ENCODE measurements at regions not wholly inside any gene's neighbourhood (a gene's known extent, or its start where the extent isn't known, plus 50 kb on each side); places are given as distances from the start of the nearest gene placed in this dataset.

GRCh38 chr4:38354421-38354820 is 309.6 kb upstream of the KLF3 start:
- WGBS, 2 donors, result 91 to 97% methylated on average over 1 of the region's 1 CpG
- H3K27ac ChIP-seq, result no peak overlapping the region
- no peaks in the 10 kb centered on the region for H3K36me3 ChIP-seq
- H3K9me3 ChIP-seq, result peaks cover 0 to 34% (median 7%) of the 10 kb centered on the region in 11 donors
- no peaks in the 10 kb centered on the region for H3K27me3 ChIP-seq
- no peak overlapping the region for H3K4me3 ChIP-seq
- no peaks in the 10 kb centered on the region for H3K4me1 ChIP-seq
- intact Hi-C loops (cut with DNase I), result no loop called here
- TF ChIP-seq CTCF (IDR thresholded peaks at IDR 0.05), result no peak
- ATAC-seq, result no peak
- no peak for DNase-seq

- no peak for TF ChIP-seq CTCF (IDR thresholded peaks at IDR 0.05)
- WGBS, 2 donors, result 90 to 92% methylated on average over 5 of the region's 5 CpGs
- intact Hi-C loops (cut with DNase I), result no loop called here
- H3K9me3 ChIP-seq, result peaks cover 0 to 34% (median 7%) of the 10 kb centered on the region in 11 donors
- ATAC-seq (no peak), DNase-seq (no peak)
- H3K4me1 ChIP-seq, result no peaks in the 10 kb centered on the region
- no peak overlapping the region for H3K27ac ChIP-seq
- H3K36me3 ChIP-seq, result no peaks in the 10 kb centered on the region
- H3K27me3 ChIP-seq, result no peaks in the 10 kb centered on the region
- no peak overlapping the region for H3K4me3 ChIP-seq
Observed at GRCh38 chr4:38354872-38355271, 309.1 kb upstream of the KLF3 start.

DNA sequence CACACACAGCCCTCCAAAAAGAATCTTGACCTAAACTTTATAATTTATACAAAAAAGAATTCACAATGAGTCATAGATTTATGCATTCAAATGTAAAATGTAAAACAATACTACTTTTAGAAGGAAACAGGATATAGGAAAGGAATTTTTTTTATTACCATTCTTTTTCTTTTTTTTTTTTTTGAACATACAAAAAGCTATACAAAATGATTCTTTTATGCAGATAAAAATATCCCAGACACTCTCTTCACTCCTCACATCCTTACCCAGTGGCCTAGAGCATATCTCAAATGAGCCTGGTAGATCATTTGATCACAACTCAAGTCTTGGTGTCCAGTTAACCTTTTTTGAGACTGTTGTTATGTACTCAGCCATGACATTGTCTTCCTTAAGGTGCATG is 307.3 kb upstream of the KLF3 start:
- Histone ChIP-seq H3K27ac (no peak overlapping the region), H3K36me3 (no peaks in the 10 kb centered on the region), H3K4me3 (no peak overlapping the region), H3K9me3 (peaks cover 0 to 33% (median 7%) of the 10 kb centered on the region in 11 donors), H3K4me1 (no peaks in the 10 kb centered on the region), H3K27me3 (no peaks in the 10 kb centered on the region)
- ATAC-seq, result no peak
- intact Hi-C loops (cut with DNase I), result no loop called here
- DNase-seq, result no peak
- TF ChIP-seq CTCF (IDR thresholded peaks at IDR 0.05), result no peak

GRCh38 chr4:38357546-38357945 is 306.5 kb upstream of the KLF3 start:
- ATAC-seq (no peak), DNase-seq (no peak)
- Histone ChIP-seq H3K27ac (no peak overlapping the region), H3K27me3 (no peaks in the 10 kb centered on the region), H3K4me3 (no peak overlapping the region), H3K4me1 (no peaks in the 10 kb centered on the region), H3K36me3 (no peaks in the 10 kb centered on the region), H3K9me3 (peaks cover 0 to 25% (median 7%) of the 10 kb centered on the region in 11 donors)
- 97 to 99% methylated on average over 6 of the region's 6 CpGs for WGBS, 2 donors
- intact Hi-C loops (cut with DNase I), result no loop called here
- no peak for TF ChIP-seq CTCF (IDR thresholded peaks at IDR 0.05)

GRCh38 chr4:38359113-38359512 is 304.9 kb upstream of the KLF3 start:
- no peak overlapping the region for H3K27ac ChIP-seq
- H3K4me3 ChIP-seq, result no peak overlapping the region
- intact Hi-C loops (cut with DNase I), result no loop called here
- ATAC-seq, result no peak
- H3K9me3 ChIP-seq, result peaks cover 0 to 12% (median 0%) of the 10 kb centered on the region in 11 donors
- H3K27me3 ChIP-seq, result no peaks in the 10 kb centered on the region
- DNase-seq, result no peak
- no peaks in the 10 kb centered on the region for H3K36me3 ChIP-seq
- WGBS, 2 donors, result 93 to 98% methylated on average over 2 of the region's 2 CpGs
- H3K4me1 ChIP-seq, result no peaks in the 10 kb centered on the region
- no peak for TF ChIP-seq CTCF (IDR thresholded peaks at IDR 0.05)

Measured in heart right ventricle (tissue), 16 donors.